ENCODE measurements at regions not wholly inside any gene's neighbourhood (a gene's known extent, or its start where the extent isn't known, plus 50 kb on each side); places are given as distances from the start of the nearest gene placed in this dataset.

GRCh38 chr2:43019536-43020183, 206.7 kb downstream of the ZFP36L2 start:
- no peaks in the 10 kb centered on the region for H3K27me3 ChIP-seq (ENCODE audit: control insufficient read depth, insufficient read depth, low read length, poor library complexity, severe bottlenecking)

GRCh38 chr2:43019025-43019367, 207.4 kb downstream of the ZFP36L2 start:
- no peaks in the 10 kb centered on the region for H3K27me3 ChIP-seq (ENCODE audit: control insufficient read depth, insufficient read depth, low read length, poor library complexity, severe bottlenecking)
- no peak overlapping the region for H3K27ac ChIP-seq (ENCODE audit: insufficient read depth, low read depth, low read length, poor library complexity, severe bottlenecking)
- peaks cover 7% of the 10 kb centered on the region for H3K4me1 ChIP-seq (ENCODE audit: control insufficient read depth, insufficient read depth, low read length)
- no peaks in the 10 kb centered on the region for H3K36me3 ChIP-seq (ENCODE audit: control insufficient read depth, insufficient read depth, low read length)
- WGBS, 2 experiments = 73% methylated on average over 5 of the region's 5 CpGs
- no peaks in the 10 kb centered on the region for H3K9me3 ChIP-seq (ENCODE audit: control insufficient read depth, low read length)
- H3K4me3 ChIP-seq (ENCODE audit: insufficient read depth, low read depth, low read length) = no peak overlapping the region

More at GRCh38 chr2:43019536-43020183, 206.7 kb downstream of the ZFP36L2 start:
- Histone ChIP-seq H3K4me1 (ENCODE audit: control insufficient read depth, insufficient read depth, low read length) (peaks cover 7% of the 10 kb centered on the region), H3K27ac (ENCODE audit: insufficient read depth, low read depth, low read length, poor library complexity, severe bottlenecking) (no peak overlapping the region), H3K36me3 (ENCODE audit: control insufficient read depth, insufficient read depth, low read length) (no peaks in the 10 kb centered on the region), H3K4me3 (ENCODE audit: insufficient read depth, low read depth, low read length) (no peak overlapping the region), H3K9me3 (ENCODE audit: control insufficient read depth, low read length) (no peaks in the 10 kb centered on the region)
- 93 to 95% methylated on average over 7 of the region's 7 CpGs for WGBS, 2 experiments

- no peaks in the 10 kb centered on the region for H3K36me3 ChIP-seq (ENCODE audit: control insufficient read depth, insufficient read depth, low read length)
- no peaks in the 10 kb centered on the region for H3K27me3 ChIP-seq (ENCODE audit: control insufficient read depth, insufficient read depth, low read length, poor library complexity, severe bottlenecking)
- H3K4me1 ChIP-seq (ENCODE audit: control insufficient read depth, insufficient read depth, low read length) = peaks cover 7% of the 10 kb centered on the region
- no peak overlapping the region for H3K27ac ChIP-seq (ENCODE audit: insufficient read depth, low read depth, low read length, poor library complexity, severe bottlenecking)
- H3K9me3 ChIP-seq (ENCODE audit: control insufficient read depth, low read length) = no peaks in the 10 kb centered on the region
- no peak overlapping the region for H3K4me3 ChIP-seq (ENCODE audit: insufficient read depth, low read depth, low read length)
- 84 to 88% methylated on average over 11 of the region's 11 CpGs for WGBS, 2 experiments
Observed at GRCh38 chr2:43018179-43019024, 208.0 kb downstream of the ZFP36L2 start.

- H3K27ac ChIP-seq (ENCODE audit: insufficient read depth, low read depth, low read length, poor library complexity, severe bottlenecking) = no peak overlapping the region
- no peaks in the 10 kb centered on the region for H3K9me3 ChIP-seq (ENCODE audit: control insufficient read depth, low read length)
- 26 to 43% methylated on average over 3 of the region's 4 CpGs for WGBS, 2 experiments
- no peak overlapping the region for H3K4me3 ChIP-seq (ENCODE audit: insufficient read depth, low read depth, low read length)
- H3K4me1 ChIP-seq (ENCODE audit: control insufficient read depth, insufficient read depth, low read length) = peaks cover 7% of the 10 kb centered on the region
- no peaks in the 10 kb centered on the region for H3K27me3 ChIP-seq (ENCODE audit: control insufficient read depth, insufficient read depth, low read length, poor library complexity, severe bottlenecking)
- H3K36me3 ChIP-seq (ENCODE audit: control insufficient read depth, insufficient read depth, low read length) = no peaks in the 10 kb centered on the region
Observed at GRCh38 chr2:43013821-43014345, 212.5 kb downstream of the ZFP36L2 start.

- WGBS, 2 experiments = 0 to 50% methylated on average over 1 to 2 of the region's 2 CpGs
- no peaks in the 10 kb centered on the region for H3K9me3 ChIP-seq (ENCODE audit: control insufficient read depth, low read length)
- H3K27me3 ChIP-seq (ENCODE audit: control insufficient read depth, insufficient read depth, low read length, poor library complexity, severe bottlenecking) = no peaks in the 10 kb centered on the region
- H3K4me1 ChIP-seq (ENCODE audit: control insufficient read depth, insufficient read depth, low read length) = peaks cover 5% of the 10 kb centered on the region
- no peak overlapping the region for H3K27ac ChIP-seq (ENCODE audit: insufficient read depth, low read depth, low read length, poor library complexity, severe bottlenecking)
- H3K36me3 ChIP-seq (ENCODE audit: control insufficient read depth, insufficient read depth, low read length) = no peaks in the 10 kb centered on the region
- no peak overlapping the region for H3K4me3 ChIP-seq (ENCODE audit: insufficient read depth, low read depth, low read length)
Observed at GRCh38 chr2:43012966-43013365, 213.4 kb downstream of the ZFP36L2 start.

GRCh38 chr2:43011158-43011491, 215.3 kb downstream of the ZFP36L2 start:
- 84% methylated on average over 1 of the region's 1 CpG for WGBS, 2 experiments
- Histone ChIP-seq H3K27ac (ENCODE audit: insufficient read depth, low read depth, low read length, poor library complexity, severe bottlenecking) (no peak overlapping the region), H3K4me1 (ENCODE audit: control insufficient read depth, insufficient read depth, low read length) (no peaks in the 10 kb centered on the region), H3K27me3 (ENCODE audit: control insufficient read depth, insufficient read depth, low read length, poor library complexity, severe bottlenecking) (no peaks in the 10 kb centered on the region), H3K9me3 (ENCODE audit: control insufficient read depth, low read length) (no peaks in the 10 kb centered on the region), H3K36me3 (ENCODE audit: control insufficient read depth, insufficient read depth, low read length) (no peaks in the 10 kb centered on the region), H3K4me3 (ENCODE audit: insufficient read depth, low read depth, low read length) (no peak overlapping the region)

- H3K36me3 ChIP-seq (ENCODE audit: control insufficient read depth, insufficient read depth, low read length) = no peaks in the 10 kb centered on the region
- WGBS, 2 experiments = 93 to 99% methylated on average over 4 to 5 of the region's 5 CpGs
- no peaks in the 10 kb centered on the region for H3K4me1 ChIP-seq (ENCODE audit: control insufficient read depth, insufficient read depth, low read length)
- H3K27me3 ChIP-seq (ENCODE audit: control insufficient read depth, insufficient read depth, low read length, poor library complexity, severe bottlenecking) = no peaks in the 10 kb centered on the region
- H3K4me3 ChIP-seq (ENCODE audit: insufficient read depth, low read depth, low read length) = no peak overlapping the region
- H3K27ac ChIP-seq (ENCODE audit: insufficient read depth, low read depth, low read length, poor library complexity, severe bottlenecking) = no peak overlapping the region
- no peaks in the 10 kb centered on the region for H3K9me3 ChIP-seq (ENCODE audit: control insufficient read depth, low read length)
Observed at GRCh38 chr2:43010438-43011157, 215.8 kb downstream of the ZFP36L2 start.

- 92 to 96% methylated on average over 5 of the region's 5 CpGs for WGBS, 2 experiments
- H3K27ac ChIP-seq (ENCODE audit: insufficient read depth, low read depth, low read length, poor library complexity, severe bottlenecking) = no peak overlapping the region
- no peaks in the 10 kb centered on the region for H3K36me3 ChIP-seq (ENCODE audit: control insufficient read depth, insufficient read depth, low read length)
- no peaks in the 10 kb centered on the region for H3K9me3 ChIP-seq (ENCODE audit: control insufficient read depth, low read length)
- H3K4me3 ChIP-seq (ENCODE audit: insufficient read depth, low read depth, low read length) = no peak overlapping the region
- H3K4me1 ChIP-seq (ENCODE audit: control insufficient read depth, insufficient read depth, low read length) = peaks cover 2% of the 10 kb centered on the region
- no peaks in the 10 kb centered on the region for H3K27me3 ChIP-seq (ENCODE audit: control insufficient read depth, insufficient read depth, low read length, poor library complexity, severe bottlenecking)
Observed at GRCh38 chr2:43009448-43009847, 217.0 kb downstream of the ZFP36L2 start.

GRCh38 chr2:43008388-43008787, 216.0 kb upstream of the HAAO start:
- Histone ChIP-seq H3K36me3 (ENCODE audit: control insufficient read depth, insufficient read depth, low read length) (no peaks in the 10 kb centered on the region), H3K27ac (ENCODE audit: insufficient read depth, low read depth, low read length, poor library complexity, severe bottlenecking) (no peak overlapping the region), H3K4me3 (ENCODE audit: insufficient read depth, low read depth, low read length) (no peak overlapping the region), H3K9me3 (ENCODE audit: control insufficient read depth, low read length) (no peaks in the 10 kb centered on the region), H3K4me1 (ENCODE audit: control insufficient read depth, insufficient read depth, low read length) (peaks cover 2% of the 10 kb centered on the region), H3K27me3 (ENCODE audit: control insufficient read depth, insufficient read depth, low read length, poor library complexity, severe bottlenecking) (no peaks in the 10 kb centered on the region)
- WGBS, 2 experiments = 80 to 82% methylated on average over 4 of the region's 4 CpGs

- H3K27me3 ChIP-seq (ENCODE audit: control insufficient read depth, insufficient read depth, low read length, poor library complexity, severe bottlenecking) = no peaks in the 10 kb centered on the region
- WGBS, 2 experiments = 97% methylated on average over 2 of the region's 2 CpGs
- no peaks in the 10 kb centered on the region for H3K9me3 ChIP-seq (ENCODE audit: control insufficient read depth, low read length)
Observed at GRCh38 chr2:43007901-43008300, 215.5 kb upstream of the HAAO start.

More at GRCh38 chr2:43007901-43008300, 215.5 kb upstream of the HAAO start:
- H3K36me3 ChIP-seq (ENCODE audit: control insufficient read depth, insufficient read depth, low read length) = no peaks in the 10 kb centered on the region
- H3K4me3 ChIP-seq (ENCODE audit: insufficient read depth, low read depth, low read length) = no peak overlapping the region
- H3K4me1 ChIP-seq (ENCODE audit: control insufficient read depth, insufficient read depth, low read length) = peaks cover 2% of the 10 kb centered on the region
- H3K27ac ChIP-seq (ENCODE audit: insufficient read depth, low read depth, low read length, poor library complexity, severe bottlenecking) = no peak overlapping the region
